ENCODE measurements at regions not wholly inside any gene's neighbourhood (a gene's known extent, or its start where the extent isn't known, plus 50 kb on each side); places are given as distances from the start of the nearest gene placed in this dataset.
"Not testable (repeated sequence)": the region's sequence is repeated elsewhere in the genome, so short reads cannot be mapped to it uniquely, and the experiment has no call there.

GRCh38 chr7:125357676-125358455, 428.2 kb upstream of the POT1 start:
- DNase-seq, result peak; percentile 12 to 34

GRCh38 chr7:125355899-125356298, 426.3 kb upstream of the POT1 start:
- DNase-seq, result peak; percentile 95

DNA sequence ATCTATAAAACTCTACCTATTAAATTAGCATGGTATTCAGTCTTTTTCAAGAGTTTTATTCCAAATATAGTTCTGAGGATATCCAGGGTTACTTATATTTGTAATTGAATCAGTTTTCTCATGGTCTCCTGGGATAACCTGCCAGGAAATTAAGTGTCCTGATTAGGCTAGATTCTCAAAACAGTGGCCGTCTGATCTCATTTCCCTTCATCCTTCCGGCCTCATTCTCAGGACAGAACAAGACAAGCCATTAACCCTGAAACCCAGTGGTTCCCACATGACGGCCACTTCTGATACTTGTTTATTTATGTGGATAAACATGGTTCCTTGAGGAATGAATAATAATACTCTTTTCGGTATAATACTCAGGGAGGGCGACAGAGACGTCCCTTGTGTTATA, 417.6 kb upstream of the POT1 start:
- no peak for DNase-seq

- no peak for DNase-seq
Measured at GRCh38 chr7:125338110-125338509, 408.5 kb upstream of the POT1 start.

- DNase-seq, result no peak
Measured at GRCh38 chr7:125336326-125336725, 406.7 kb upstream of the POT1 start.

DNA sequence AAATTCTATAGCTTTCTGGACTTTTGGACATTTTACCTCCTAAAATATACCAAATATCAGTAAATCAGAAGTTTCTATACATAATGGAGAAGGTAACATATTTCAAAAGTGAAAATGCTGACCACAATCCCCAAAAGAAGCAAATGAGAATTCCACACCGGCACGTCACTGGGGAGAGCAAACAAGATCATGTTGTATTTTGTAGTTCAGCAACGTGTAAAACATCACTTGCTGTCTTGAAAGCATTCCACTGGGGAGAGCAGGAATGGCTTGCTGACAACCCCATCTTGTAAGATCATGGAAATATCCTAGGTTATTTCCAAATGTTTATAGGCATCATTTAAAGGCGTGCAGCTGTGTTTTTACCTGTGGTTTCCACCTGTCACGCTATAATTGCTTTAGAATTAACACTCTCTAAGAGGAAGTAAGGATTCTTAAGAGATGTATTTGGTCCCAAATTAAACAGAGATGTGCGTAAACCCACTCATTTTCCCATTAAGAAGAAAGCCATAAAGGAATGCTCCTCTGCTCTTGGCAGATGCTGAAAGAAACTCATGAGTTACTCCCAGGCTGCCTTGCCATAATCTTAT, 397.1 kb upstream of the POT1 start:
- no peak for DNase-seq

- peak; percentile 45 to 46 for DNase-seq
Measured at GRCh38 chr7:125316466-125316865, 386.8 kb upstream of the POT1 start.

DNA sequence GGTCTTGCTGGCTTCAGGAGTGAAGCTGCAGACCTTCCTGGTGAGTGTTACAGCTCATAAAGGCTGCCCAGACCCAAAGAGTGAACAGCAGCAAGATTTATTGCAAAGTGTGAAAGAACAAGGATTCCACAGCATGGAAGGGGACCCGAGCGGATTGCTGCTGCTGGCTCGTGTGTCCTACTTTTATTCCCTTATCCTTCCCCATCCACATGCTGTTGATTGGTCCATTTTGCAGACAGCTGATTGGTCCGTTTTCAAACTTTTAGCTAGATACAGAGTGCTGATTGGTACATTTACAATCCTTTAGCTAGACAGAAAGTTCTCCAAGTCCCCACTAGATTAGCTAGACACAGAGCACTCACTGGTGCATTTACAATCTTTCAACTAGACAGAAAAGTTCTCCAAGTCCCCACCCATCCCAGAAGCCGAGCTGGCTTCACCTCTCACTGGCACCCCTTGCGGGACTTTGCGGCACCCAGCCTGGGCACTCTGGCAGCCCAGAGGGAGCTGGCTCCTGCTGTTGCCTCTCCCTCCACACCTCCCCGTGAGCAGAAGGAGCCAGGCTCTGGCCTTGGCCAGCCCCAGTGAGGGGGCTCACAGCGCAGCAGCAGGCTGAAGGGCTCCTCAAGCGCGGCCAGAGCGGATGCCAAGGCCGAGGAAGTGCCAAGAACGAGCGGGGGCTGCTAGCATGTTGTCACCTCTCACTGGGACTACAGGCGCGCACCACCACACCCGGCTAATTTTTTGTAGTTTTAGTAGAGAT, 369.6 kb upstream of the POT1 start:
- no peak for DNase-seq

GRCh38 chr7:125279961-125280360, 350.3 kb upstream of the POT1 start:
- no peak for DNase-seq

- DNase-seq, result peak; percentile 6 to 15
Measured at GRCh38 chr7:125278318-125278717, 348.7 kb upstream of the POT1 start.

DNA sequence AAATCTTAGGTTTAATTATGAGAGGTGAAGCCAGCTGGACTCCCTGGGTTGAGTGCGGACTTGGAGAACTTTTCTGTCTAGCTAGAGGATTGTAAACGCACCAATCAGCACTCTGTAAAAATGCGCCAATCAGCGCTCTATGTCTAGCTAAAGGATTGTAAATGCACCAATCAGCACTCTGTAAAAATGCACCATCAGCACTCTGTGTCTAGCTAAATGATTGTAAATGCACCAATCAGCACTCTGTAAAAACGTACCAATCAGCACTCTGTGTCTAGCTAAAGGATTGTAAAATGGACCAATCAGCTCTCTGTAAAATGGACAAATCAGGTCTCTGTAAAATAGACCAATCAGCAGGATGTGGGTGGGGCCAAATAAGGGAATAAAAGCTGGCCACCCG, 345.1 kb upstream of the POT1 start:
- DNase-seq, result not testable (repeated sequence)

DNA sequence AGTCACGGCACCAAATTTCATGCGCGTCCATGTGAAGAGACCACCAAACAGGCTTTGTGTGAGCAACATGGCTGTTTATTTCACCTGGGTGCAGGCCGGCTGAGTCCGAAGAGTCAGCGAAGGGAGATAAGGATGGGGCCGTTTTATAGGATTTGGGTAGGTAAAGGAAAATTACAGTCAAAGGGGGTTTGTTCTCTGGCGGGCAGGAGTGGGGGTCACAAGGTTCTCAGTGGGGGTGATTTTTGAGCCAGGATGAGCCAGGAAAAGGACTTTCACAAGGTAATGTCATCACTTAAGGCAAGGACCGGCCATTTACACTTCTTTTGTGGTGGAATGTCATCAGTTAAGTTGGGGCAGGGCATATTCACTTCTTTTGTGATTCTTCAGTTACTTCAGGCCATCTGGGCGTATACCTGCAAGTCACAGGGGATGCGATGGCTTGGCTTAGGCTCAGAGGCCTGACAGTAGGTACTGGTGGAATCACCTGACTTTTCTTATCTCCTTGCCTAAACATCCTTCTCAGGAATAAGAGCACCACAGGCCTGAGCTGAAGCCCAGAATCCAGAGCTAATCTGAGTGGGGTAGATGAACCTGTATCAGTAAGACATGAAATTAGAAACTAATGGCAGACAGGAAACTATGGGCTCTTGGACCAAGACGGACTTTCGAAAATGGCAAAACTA, 334.7 kb upstream of the POT1 start:
- not testable (repeated sequence) for DNase-seq

DNA sequence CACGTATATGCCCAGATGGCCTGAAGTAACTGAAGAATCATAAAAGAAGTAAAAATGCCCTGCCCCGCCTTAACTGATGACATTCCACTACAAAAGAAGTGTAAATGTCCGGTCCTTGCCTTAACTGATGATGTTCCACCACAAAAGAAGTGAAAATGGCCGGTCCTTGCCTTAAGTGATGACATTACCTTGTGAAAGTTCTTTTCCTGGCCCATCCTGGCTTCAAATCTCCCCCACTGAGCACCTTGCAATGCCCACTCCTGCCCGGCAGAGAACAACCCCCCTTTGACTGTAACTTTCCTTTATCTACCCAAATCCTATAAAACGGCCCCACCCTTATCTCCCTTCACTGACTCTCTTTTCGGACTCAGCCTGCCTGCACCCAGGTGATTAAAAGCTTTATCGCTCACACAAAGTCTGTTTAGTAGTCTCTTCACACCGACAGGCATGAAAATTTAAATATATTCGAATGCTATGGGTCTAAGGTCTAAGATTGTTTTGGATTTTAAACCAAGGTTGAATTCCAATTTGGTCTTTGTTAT, 329.3 kb upstream of the POT1 start:
- not testable (repeated sequence) for DNase-seq

GRCh38 chr7:125257617-125258016, 328.0 kb upstream of the POT1 start:
- no peak for DNase-seq

- no peak for DNase-seq
Measured at GRCh38 chr7:125256446-125256845, 326.8 kb upstream of the POT1 start.

DNA sequence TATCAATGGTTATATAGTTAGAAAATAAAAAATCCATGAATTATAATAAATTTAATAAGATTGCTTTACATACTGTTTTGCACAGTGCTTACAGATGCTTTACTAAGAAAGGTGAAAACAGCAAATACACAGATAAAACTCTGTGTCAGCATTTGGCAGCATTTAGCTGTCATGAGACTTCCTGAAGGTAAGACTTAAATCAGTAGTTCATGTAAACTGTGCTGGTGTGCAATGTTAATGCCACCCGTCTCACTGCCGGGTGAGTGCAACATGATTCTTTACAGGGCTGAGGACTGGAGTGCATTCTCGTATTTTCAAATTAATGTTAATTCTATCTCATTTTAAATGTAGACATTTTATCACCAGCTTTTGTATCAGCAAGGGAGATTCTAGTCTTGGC, 326.2 kb upstream of the POT1 start:
- no peak for DNase-seq

- DNase-seq, result no peak
Measured at GRCh38 chr7:125254566-125254965, 324.9 kb upstream of the POT1 start.

DNA sequence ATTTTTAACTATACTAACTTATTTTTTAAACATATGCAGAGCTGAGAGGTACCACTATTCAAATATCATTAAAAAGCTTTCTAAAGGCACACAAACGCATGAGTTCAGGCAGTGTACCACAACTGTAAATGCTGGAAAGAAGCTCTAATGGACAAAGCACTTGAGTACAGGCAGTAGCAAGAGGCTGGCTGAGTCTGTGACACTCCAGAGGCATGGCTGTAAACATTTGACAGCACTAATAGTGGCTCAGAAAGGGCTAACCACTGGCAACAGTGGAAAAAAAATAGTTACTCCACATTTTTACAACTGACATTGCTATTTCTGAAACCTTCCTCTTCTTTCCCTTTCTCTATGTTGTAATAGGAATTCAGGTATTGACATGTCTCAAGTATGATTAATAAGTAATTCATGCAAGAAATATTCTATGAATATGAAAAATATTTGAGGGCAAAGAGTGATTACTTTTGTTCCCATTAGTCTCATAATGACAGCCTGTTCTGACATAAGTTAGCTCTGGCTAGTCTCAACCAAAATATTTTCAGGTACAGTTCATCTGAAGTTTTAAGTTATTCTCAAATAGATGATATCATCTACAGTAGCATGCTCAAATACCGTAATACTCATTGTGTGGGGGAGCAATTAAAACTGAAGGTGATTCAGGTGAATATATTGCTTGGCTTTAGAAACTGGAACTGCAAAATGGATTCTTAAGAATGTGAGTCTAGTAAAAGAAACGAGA, 324.0 kb upstream of the POT1 start:
- DNase-seq, result no peak

DNA sequence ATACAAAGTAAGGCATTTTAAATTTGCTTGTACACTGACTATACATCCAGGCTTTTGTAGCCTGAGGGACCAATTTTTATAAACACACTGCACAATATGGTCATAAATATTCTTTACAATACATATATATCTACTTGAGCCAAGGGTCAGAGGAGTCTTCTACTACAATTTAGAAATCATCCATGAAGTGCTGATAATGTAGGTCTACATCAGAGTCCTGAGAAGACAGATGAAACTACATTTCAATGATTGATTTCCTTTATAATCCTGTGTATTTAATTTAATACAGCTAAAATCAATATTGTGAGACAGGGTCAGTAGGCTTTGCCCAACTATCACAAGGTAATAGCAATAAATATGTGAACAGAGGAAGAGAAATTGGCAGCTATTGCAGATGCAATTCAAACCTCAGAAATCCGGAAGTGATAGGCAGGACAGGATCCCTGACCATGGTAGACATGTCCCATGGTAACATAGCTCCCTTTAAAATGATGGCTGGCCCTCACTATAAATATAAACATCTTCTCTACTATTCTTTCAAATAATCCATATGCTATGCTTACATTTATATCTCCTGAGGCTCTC, 318.0 kb upstream of the POT1 start:
- no peak for DNase-seq

- DNase-seq, result no peak
Measured at GRCh38 chr7:125246706-125247105, 317.1 kb upstream of the POT1 start.

DNA sequence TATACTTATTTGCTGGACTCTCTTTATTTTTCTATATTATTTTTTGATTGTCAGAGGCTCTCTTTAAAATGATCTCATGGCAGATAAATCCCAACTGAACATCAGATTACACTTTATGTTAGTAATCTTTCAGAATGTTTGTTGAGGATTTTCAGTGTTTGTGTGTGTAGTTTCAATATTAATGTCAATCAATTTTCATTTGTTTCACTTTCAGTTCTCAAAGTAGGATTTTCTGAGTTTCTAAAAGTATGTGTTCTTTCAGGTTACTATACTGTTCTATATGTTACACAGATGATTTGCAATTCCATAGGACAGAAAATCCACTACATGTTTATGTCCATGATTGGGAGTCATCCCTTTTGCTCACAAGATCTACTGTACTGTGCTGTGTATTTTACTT, 311.9 kb upstream of the POT1 start:
- DNase-seq, result no peak

GRCh38 chr7:125222596-125222995, 293.0 kb upstream of the POT1 start:
- DNase-seq, result no peak
